Hematopoietic multipotent progenitor cell treated with erythropoietin and hydrocortisone succinate and interleukin-3 and kit ligand, for 17 days (in vitro differentiated cells): ENCODE measurements at regions not wholly inside any gene's neighbourhood (a gene's known extent, or its start where the extent isn't known, plus 50 kb on each side); places are given as distances from the start of the nearest gene placed in this dataset.
"Not testable (repeated sequence)": the region's sequence is repeated elsewhere in the genome, so short reads cannot be mapped to it uniquely, and the experiment has no call there.

Experiments
- DNase-seq: peaks from one replicate; pipeline ENCODE4 v3.0.0-alpha.2; 2015; ENCODE audit warnings: low spot score

- no peak for DNase-seq
Observed at GRCh38 chr9:93813221-93814076, 141.7 kb downstream of the BARX1 start.

- DNase-seq = no peak
Observed at GRCh38 chr9:93812410-93812668, 142.8 kb downstream of the BARX1 start.

GRCh38 chr9:93810028-93810971 lies 144.9 kb downstream of the BARX1 start:
- no peak for DNase-seq

DNA sequence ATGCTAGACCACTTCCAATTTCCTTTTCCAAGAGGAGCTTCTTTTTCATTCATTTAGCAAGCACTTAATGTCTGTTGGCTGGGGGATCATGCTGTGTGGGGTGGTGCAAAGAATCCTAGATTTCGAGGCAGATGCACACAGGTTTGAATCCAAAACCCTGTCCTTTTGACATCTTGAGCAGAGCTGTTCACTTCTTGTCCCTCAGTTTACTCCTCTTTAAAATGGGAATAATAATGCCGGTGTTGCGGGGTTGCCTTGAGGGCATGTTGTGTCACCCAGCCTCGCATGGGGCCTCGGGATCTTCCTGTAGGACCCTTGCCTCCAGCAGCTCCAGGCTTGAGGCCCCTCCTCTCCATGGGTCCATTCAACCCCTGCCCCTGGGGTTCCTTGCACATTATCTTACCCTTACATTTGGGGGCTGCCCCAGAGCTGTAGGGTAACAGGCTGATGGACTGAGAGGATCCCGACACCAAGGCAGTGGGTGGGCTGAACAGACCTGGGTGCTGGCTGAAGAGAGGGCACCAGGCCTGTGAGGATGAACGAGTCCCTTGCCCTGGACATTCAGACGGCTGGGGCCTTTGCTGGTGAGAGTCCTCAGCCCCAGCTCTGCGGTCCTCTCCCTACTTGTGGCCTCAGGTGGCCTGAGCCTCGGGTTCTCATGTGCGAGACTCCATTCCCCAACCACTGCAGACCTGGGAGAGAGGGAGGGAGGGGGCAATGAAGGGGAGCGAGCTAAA lies 145.8 kb downstream of the BARX1 start:
- DNase-seq = no peak

DNA sequence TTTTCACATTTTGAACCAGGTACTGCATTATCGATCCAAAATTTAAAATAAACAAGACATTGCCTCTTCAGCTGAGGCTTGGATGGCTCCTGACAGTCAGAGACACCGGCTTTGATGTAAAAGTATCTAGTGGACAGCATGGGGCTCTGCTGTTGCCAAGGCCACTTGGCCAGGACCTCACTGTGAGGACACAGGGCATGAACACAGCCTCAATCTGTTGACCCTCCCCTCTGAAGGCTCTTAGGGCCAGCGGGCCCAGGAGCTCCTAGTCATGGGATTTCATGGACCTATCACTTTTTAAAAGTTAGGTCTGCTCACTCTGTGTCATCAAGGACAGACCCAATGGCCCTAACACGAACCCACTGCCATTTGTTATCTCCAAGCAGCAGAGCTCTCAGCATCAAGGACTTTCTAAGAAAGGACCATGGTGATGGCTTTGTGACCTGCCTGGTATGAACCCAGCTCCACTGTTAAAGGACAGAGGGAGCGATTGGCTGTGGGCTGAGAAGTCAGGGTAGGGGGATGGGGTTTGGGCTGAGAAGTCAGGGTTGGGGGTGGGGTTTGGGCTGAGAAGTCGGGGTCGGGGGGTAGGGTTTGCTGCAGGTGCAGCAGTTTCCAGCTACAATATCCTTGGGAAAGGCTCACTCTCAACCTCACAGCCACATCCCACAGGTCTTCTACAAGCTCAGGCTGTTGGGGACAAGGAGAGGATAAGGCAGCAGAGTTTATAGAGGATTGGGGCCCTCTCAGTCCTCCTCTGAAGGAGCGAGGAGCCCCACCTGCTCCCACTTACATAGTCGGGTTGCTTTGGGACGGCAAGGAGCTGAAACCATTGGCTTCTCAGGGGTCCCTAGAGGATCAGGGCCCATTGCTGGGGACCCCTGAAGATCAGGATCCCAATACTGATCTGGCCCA lies 146.8 kb downstream of the BARX1 start:
- DNase-seq = no peak

- no peak for DNase-seq
Observed at GRCh38 chr9:93807166-93808074, 147.7 kb downstream of the BARX1 start.

DNA sequence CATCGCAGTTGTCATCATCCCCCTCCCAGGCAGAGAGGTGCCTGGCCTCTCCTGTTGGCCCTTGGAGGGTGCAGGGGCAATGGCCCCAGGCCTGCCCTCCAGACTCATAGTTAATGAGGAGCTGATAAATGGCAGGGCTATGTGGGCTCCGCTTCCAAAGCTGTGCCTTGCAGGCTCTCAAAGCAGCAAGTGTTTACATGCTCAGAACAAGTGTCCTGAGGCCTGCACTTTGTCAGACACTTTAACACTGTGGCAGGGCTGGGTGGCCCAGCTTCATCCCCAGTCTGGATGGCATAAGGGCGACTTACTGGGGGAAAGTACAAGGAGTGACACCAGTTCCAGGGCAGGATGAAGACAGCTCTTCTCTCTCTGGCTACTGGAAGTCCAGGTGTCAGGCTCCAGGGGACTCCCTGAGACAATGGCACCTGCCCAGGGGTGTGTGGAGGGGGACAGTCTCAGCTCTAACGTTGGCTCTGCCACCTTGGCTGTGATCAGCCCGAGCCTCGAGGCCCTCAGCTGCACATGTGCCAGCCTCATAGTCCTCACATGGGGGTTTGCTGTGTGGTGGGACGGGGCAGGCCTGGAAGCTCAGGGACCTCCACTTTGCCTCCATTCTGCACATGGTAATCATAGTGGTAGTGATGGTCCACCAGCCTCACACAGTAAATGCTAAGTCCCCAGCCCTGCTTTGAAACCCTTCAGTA lies 153.4 kb downstream of the BARX1 start:
- DNase-seq = no peak

GRCh38 chr9:93801120-93801519 lies 154.0 kb downstream of the BARX1 start:
- no peak for DNase-seq

GRCh38 chr9:93792358-93792757 lies 162.8 kb downstream of the BARX1 start:
- DNase-seq = no peak

GRCh38 chr9:93786204-93786603 lies 169.0 kb downstream of the BARX1 start:
- DNase-seq = no peak

DNA sequence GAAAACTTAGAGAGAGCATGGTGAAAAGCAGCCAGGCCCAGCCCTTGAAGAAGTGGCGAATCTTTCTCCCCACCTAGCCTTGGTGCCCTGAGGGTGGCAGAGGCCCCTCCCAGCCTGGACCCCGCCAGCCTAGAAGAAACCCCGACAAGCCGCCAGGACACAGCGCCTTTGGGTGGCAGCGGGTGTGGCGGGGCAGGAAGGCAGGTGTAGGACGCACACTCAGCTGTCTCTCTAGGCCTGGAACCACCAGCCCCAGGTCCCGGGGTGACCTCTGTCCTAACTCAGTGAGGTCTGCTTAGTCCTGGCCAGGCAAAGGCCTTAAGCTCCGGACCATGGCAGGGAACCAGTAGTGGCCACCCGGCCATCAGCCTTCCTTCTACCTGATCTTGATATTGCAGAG lies 178.3 kb downstream of the BARX1 start:
- no peak for DNase-seq

GRCh38 chr9:93776256-93776655 lies 178.9 kb downstream of the BARX1 start:
- DNase-seq = no peak

DNA sequence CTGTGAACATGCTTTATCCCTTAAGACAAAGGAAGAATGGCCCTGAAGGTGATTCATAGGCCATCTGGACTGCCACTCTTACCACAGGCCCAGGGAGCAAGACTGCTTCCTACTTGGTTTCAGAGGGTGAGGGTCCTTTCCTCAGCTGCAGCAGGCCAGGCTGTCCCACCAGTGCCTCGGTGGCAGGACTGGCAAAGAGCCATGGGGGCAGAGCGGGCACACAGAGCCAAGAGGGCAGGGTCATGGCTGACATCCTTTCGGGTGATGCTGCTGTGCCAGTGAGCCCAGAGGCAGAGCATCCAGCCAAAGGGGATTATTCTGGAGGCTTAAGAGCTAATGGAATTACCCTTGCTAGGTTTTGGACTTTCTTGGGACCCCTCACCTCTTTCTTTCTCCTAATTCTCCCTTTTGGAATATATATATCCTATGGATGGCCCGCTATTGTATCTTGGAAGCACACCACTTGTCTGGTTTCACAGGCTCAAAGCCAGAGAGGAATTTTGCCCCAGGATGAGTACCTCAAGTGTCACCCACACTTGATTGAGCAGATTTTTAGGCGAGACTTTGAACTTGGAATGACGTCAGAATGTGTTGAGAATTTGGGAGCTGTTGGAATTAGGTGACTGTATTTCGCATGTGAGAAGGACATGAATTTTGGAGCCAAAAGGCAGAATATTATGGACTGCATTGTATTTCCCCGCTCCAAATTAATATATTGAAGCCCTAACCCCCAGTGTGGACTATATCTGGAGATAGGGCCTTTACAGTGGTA lies 180.6 kb downstream of the BARX1 start:
- no peak for DNase-seq

GRCh38 chr9:93771276-93771675 lies 183.9 kb downstream of the BARX1 start:
- DNase-seq = no peak

GRCh38 chr9:93761822-93762221 lies 185.4 kb downstream of the PHF2 start:
- no peak for DNase-seq

- DNase-seq = no peak
Observed at GRCh38 chr9:93750045-93750444, 173.7 kb downstream of the PHF2 start.

DNA sequence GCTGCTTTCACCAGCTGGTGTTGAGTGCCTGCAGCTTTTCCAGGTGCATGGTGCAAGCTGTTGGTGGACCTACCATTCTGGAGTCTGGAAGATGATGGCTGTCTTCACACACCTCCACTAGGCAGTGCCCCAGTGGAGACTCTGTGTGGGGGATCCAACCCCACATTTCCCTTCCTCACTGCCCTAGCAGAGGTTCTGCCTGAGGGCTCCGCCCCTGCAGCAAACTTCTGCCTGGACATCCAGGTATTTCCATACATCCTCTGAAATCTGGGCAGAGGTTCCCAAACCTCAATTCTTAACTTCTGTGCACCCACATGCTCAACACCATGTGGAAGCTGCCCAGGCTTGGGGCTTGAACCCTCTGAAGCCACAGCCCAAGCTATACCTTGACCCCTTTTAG lies 172.4 kb downstream of the PHF2 start:
- DNase-seq = not testable (repeated sequence)

GRCh38 chr9:93731963-93732362 lies 155.6 kb downstream of the PHF2 start:
- no peak for DNase-seq

DNA sequence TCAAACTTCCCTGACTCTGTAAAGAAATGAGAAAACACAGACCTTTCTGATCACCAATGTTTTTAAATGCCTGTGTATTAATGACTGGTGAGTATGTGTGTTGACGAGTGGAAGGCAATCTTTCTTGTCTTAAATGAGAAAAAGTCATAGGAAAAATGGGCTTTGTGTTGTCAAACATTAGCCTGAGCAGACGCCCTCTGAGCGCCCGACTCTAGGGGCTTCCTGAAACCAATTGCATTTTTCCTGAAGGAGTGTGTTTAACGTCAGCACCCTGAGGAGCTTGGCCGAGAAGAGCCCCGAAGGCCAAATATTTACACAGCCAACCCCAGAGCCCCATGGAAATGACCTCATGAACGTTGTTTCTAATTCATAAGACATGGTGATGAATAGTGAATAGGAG lies 154.3 kb downstream of the PHF2 start:
- no peak for DNase-seq
